Testis (tissue), 2 donors: ENCODE measurements at regions not wholly inside any gene's neighbourhood (a gene's known extent, or its start where the extent isn't known, plus 50 kb on each side); places are given as distances from the start of the nearest gene placed in this dataset.

Source experiments
- CTCF ChIP-seq, 3 experiments: fragments of 450-650 bp in 2 of 3; fragments of 200-600 bp in 1 of 3; sonication (generic) in 1 of 3; IDR thresholded peaks; one replicate each; pipeline ENCODE4 v1.5.1; 2016 to 2019; ENCODE audit warnings: antibody characterized with exemption in 3 of 3, mild to moderate bottlenecking in 2 of 3, moderate library complexity in 1 of 3
- POLR2A ChIP-seq: fragments of 450-650 bp; IDR thresholded peaks from one replicate; pipeline ENCODE4 v1.6.1; 2017; ENCODE audit warnings: antibody characterized with exemption, mild to moderate bottlenecking, moderate library complexity

- TF ChIP-seq CTCF (IDR thresholded peaks at IDR 0.05): no peak
- no peak for TF ChIP-seq POLR2A
Observed at GRCh38 chr9:99523838-99524237, 297.8 kb upstream of the NR4A3 start.
